ENCODE measurements at regions not wholly inside any gene's neighbourhood (a gene's known extent, or its start where the extent isn't known, plus 50 kb on each side); places are given as distances from the start of the nearest gene placed in this dataset.

- no peaks in the 10 kb centered on the region for H3K4me1 ChIP-seq (ENCODE audit: low read length)
- no peaks in the 10 kb centered on the region for H3K79me2 ChIP-seq (ENCODE audit: low read length)
- no peaks in the 10 kb centered on the region for H3K9me3 ChIP-seq (ENCODE audit: insufficient read depth, low read length)
- no peak overlapping the region for H3K9ac ChIP-seq (ENCODE audit: low read length)
- H3K36me3 ChIP-seq (replicated peaks; ENCODE audit: low read depth, low read length): no peaks in the 10 kb centered on the region
- no peak overlapping the region for H3K4me2 ChIP-seq (ENCODE audit: low read length)
- no peak overlapping the region for H2AFZ ChIP-seq (ENCODE audit: low read depth, low read length)
- H3K27me3 ChIP-seq (ENCODE audit: low read depth, low read length): no peaks in the 10 kb centered on the region
- TF ChIP-seq EZH2phosphoT487 (IDR thresholded peaks at IDR 0.05; ENCODE audit: low read depth): no peak
- no peaks in the 10 kb centered on the region for H4K20me1 ChIP-seq (ENCODE audit: insufficient read depth, low read length)
- H3K4me3 ChIP-seq (ENCODE audit: low read length): no peak overlapping the region
- no peak overlapping the region for H3K27ac ChIP-seq (ENCODE audit: low read length)
Measured at GRCh38 chr6:71481011-71481410, 192.4 kb downstream of the OGFRL1 start.

GRCh38 chr6:71481801-71482200, 193.2 kb downstream of the OGFRL1 start:
- H3K27me3 ChIP-seq (ENCODE audit: low read depth, low read length): no peaks in the 10 kb centered on the region
- TF ChIP-seq, protein P1, sequence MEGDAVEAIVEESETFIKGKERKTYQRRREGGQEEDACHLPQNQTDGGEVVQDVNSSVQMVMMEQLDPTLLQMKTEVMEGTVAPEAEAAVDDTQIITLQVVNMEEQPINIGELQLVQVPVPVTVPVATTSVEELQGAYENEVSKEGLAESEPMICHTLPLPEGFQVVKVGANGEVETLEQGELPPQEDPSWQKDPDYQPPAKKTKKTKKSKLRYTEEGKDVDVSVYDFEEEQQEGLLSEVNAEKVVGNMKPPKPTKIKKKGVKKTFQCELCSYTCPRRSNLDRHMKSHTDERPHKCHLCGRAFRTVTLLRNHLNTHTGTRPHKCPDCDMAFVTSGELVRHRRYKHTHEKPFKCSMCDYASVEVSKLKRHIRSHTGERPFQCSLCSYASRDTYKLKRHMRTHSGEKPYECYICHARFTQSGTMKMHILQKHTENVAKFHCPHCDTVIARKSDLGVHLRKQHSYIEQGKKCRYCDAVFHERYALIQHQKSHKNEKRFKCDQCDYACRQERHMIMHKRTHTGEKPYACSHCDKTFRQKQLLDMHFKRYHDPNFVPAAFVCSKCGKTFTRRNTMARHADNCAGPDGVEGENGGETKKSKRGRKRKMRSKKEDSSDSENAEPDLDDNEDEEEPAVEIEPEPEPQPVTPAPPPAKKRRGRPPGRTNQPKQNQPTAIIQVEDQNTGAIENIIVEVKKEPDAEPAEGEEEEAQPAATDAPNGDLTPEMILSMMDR (IDR thresholded peaks at IDR 0.05; ENCODE audit: low read depth, low read length): no peak
- no peak for TF ChIP-seq EZH2phosphoT487 (IDR thresholded peaks at IDR 0.05; ENCODE audit: low read depth)
- H4K20me1 ChIP-seq (ENCODE audit: insufficient read depth, low read length): no peaks in the 10 kb centered on the region
- H3K36me3 ChIP-seq (replicated peaks; ENCODE audit: low read depth, low read length): no peaks in the 10 kb centered on the region
- peaks cover 6% of the 10 kb centered on the region for H3K4me1 ChIP-seq (ENCODE audit: low read length)
- H3K9me3 ChIP-seq (ENCODE audit: insufficient read depth, low read length): no peaks in the 10 kb centered on the region
- H3K4me3 ChIP-seq (ENCODE audit: low read length): no peak overlapping the region
- H3K4me2 ChIP-seq (ENCODE audit: low read length): no peak overlapping the region
- no peak overlapping the region for H2AFZ ChIP-seq (ENCODE audit: low read depth, low read length)
- H3K9ac ChIP-seq (ENCODE audit: low read length): no peak overlapping the region
- no peaks in the 10 kb centered on the region for H3K79me2 ChIP-seq (ENCODE audit: low read length)
- no peak overlapping the region for H3K27ac ChIP-seq (ENCODE audit: low read length)

DNA sequence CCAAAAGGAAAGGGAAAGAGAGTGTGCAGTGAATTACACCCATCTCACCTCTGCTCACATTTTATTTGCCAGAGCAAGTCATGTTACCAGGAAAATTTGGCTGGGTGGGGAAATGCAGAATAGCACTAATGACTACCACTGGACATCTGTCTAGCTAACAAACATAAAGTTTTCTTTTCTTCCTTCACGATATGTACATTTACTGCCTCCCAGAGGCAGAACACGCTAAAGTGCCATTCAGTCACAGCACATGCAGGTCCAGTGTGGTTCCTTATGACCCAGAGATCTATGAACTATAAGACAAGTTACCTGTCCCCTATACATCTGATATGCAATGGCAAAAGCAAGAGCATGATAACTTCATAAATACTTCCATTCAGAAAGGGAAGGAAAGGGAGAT, 194.1 kb downstream of the OGFRL1 start:
- no peak for TF ChIP-seq EZH2phosphoT487 (IDR thresholded peaks at IDR 0.05; ENCODE audit: low read depth)
- TF ChIP-seq, protein P1 (IDR thresholded peaks at IDR 0.05; ENCODE audit: low read depth, low read length): peak; percentile 53
- H3K4me2 ChIP-seq (ENCODE audit: low read length): no peak overlapping the region

DNA sequence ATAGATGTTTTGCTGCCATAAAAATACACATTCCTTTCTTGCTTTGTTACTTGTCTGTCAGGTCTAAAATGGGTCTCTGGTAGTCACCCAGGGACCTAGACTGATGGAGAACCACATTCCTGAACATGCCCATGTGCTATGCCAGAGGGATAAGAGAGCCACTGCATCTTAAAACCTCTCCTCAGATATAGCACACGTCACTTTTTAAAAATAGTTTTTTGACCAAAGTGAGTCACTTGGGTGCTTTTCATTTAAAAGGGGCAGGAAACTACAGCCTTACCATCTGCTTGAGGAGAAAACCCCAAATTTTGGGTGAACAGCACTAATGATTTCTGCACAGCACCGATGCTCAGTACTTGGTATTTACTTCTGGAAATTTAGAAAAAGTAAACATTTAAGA, 197.8 kb downstream of the OGFRL1 start:
- Histone ChIP-seq H3K36me3 (replicated peaks; ENCODE audit: low read depth, low read length) (no peaks in the 10 kb centered on the region), H3K4me3 (ENCODE audit: low read length) (no peak overlapping the region), H3K27me3 (ENCODE audit: low read depth, low read length) (no peaks in the 10 kb centered on the region)

More for the DNA sequence above, 194.1 kb downstream of the OGFRL1 start:
- no peaks in the 10 kb centered on the region for H3K79me2 ChIP-seq (ENCODE audit: low read length)
- H3K9ac ChIP-seq (ENCODE audit: low read length): no peak overlapping the region
- no peak overlapping the region for H2AFZ ChIP-seq (ENCODE audit: low read depth, low read length)
- no peak overlapping the region for H3K27ac ChIP-seq (ENCODE audit: low read length)
- H3K27me3 ChIP-seq (ENCODE audit: low read depth, low read length): no peaks in the 10 kb centered on the region
- no peaks in the 10 kb centered on the region for H3K36me3 ChIP-seq (replicated peaks; ENCODE audit: low read depth, low read length)
- H4K20me1 ChIP-seq (ENCODE audit: insufficient read depth, low read length): no peaks in the 10 kb centered on the region
- H3K4me1 ChIP-seq (ENCODE audit: low read length): peaks cover 9% of the 10 kb centered on the region
- no peak overlapping the region for H3K4me3 ChIP-seq (ENCODE audit: low read length)
- H3K9me3 ChIP-seq (ENCODE audit: insufficient read depth, low read length): no peaks in the 10 kb centered on the region

More for the DNA sequence above, 197.8 kb downstream of the OGFRL1 start:
- H3K4me1 ChIP-seq (ENCODE audit: low read length): peaks cover 9% of the 10 kb centered on the region
- H3K27ac ChIP-seq (ENCODE audit: low read length): no peak overlapping the region
- no peaks in the 10 kb centered on the region for H4K20me1 ChIP-seq (ENCODE audit: insufficient read depth, low read length)
- H3K79me2 ChIP-seq (ENCODE audit: low read length): no peaks in the 10 kb centered on the region
- H3K4me2 ChIP-seq (ENCODE audit: low read length): no peak overlapping the region
- TF ChIP-seq, protein P1 (IDR thresholded peaks at IDR 0.05; ENCODE audit: low read depth, low read length): no peak
- TF ChIP-seq EZH2phosphoT487 (IDR thresholded peaks at IDR 0.05; ENCODE audit: low read depth): no peak
- H2AFZ ChIP-seq (ENCODE audit: low read depth, low read length): no peak overlapping the region
- H3K9me3 ChIP-seq (ENCODE audit: insufficient read depth, low read length): no peaks in the 10 kb centered on the region
- no peak overlapping the region for H3K9ac ChIP-seq (ENCODE audit: low read length)
